ENCODE measurements at regions not wholly inside any gene's neighbourhood (a gene's known extent, or its start where the extent isn't known, plus 50 kb on each side); places are given as distances from the start of the nearest gene placed in this dataset.

GRCh38 chr11:15371533-15371932 lies 256.8 kb downstream of the INSC start:
- DNase-seq (ENCODE audit: extremely low read depth in 1 of 11, low read depth in 9 of 11, low spot score in 4 of 11), result no peak

GRCh38 chr11:15374418-15374817 lies 259.7 kb downstream of the INSC start:
- peak in 1 of 11 donors; percentile 41 for DNase-seq (ENCODE audit: extremely low read depth in 1 of 11, low read depth in 9 of 11, low spot score in 4 of 11)

- DNase-seq (ENCODE audit: extremely low read depth in 1 of 11, low read depth in 9 of 11, low spot score in 4 of 11), result no peak
Measured at GRCh38 chr11:15378941-15379340, 264.2 kb downstream of the INSC start.

GRCh38 chr11:15379483-15379882 lies 264.8 kb downstream of the INSC start:
- no peak for DNase-seq (ENCODE audit: extremely low read depth in 1 of 11, low read depth in 9 of 11, low spot score in 4 of 11)

GRCh38 chr11:15390857-15391256 lies 276.1 kb downstream of the INSC start:
- DNase-seq (ENCODE audit: extremely low read depth in 1 of 11, low read depth in 9 of 11, low spot score in 4 of 11), result no peak

- DNase-seq (ENCODE audit: extremely low read depth in 1 of 11, low read depth in 9 of 11, low spot score in 4 of 11), result no peak
Measured at GRCh38 chr11:15396778-15397177, 282.1 kb downstream of the INSC start.

GRCh38 chr11:15406851-15407351 lies 292.2 kb downstream of the INSC start:
- DNase-seq (ENCODE audit: extremely low read depth in 1 of 11, low read depth in 9 of 11, low spot score in 4 of 11), result no peak

- no peak for DNase-seq (ENCODE audit: extremely low read depth in 1 of 11, low read depth in 9 of 11, low spot score in 4 of 11)
Measured at GRCh38 chr11:15412054-15412453, 297.3 kb downstream of the INSC start.

GRCh38 chr11:15418921-15419320 lies 304.2 kb downstream of the INSC start:
- no peak for DNase-seq (ENCODE audit: extremely low read depth in 1 of 11, low read depth in 9 of 11, low spot score in 4 of 11)

GRCh38 chr11:15419696-15420095 lies 305.0 kb downstream of the INSC start:
- no peak for DNase-seq (ENCODE audit: extremely low read depth in 1 of 11, low read depth in 9 of 11, low spot score in 4 of 11)

- no peak for DNase-seq (ENCODE audit: extremely low read depth in 1 of 11, low read depth in 9 of 11, low spot score in 4 of 11)
Measured at GRCh38 chr11:15430381-15430780, 315.7 kb downstream of the INSC start.

GRCh38 chr11:15434529-15434928 lies 319.8 kb downstream of the INSC start:
- no peak for DNase-seq (ENCODE audit: extremely low read depth in 1 of 11, low read depth in 9 of 11, low spot score in 4 of 11)

- DNase-seq (ENCODE audit: extremely low read depth in 1 of 11, low read depth in 9 of 11, low spot score in 4 of 11), result no peak
Measured at GRCh38 chr11:15446315-15446714, 331.6 kb downstream of the INSC start.

- no peak for DNase-seq (ENCODE audit: extremely low read depth in 1 of 11, low read depth in 9 of 11, low spot score in 4 of 11)
Measured at GRCh38 chr11:15446929-15447328, 332.2 kb downstream of the INSC start.

- DNase-seq (ENCODE audit: extremely low read depth in 1 of 11, low read depth in 9 of 11, low spot score in 4 of 11), result no peak
Measured at GRCh38 chr11:15451713-15452112, 337.0 kb downstream of the INSC start.

GRCh38 chr11:15453211-15453765 lies 338.6 kb downstream of the INSC start:
- DNase-seq (ENCODE audit: extremely low read depth in 1 of 11, low read depth in 9 of 11, low spot score in 4 of 11), result no peak

- no peak for DNase-seq (ENCODE audit: extremely low read depth in 1 of 11, low read depth in 9 of 11, low spot score in 4 of 11)
Measured at GRCh38 chr11:15468466-15468865, 353.7 kb downstream of the INSC start.

GRCh38 chr11:15471048-15471894 lies 356.5 kb downstream of the INSC start:
- no peak for DNase-seq (ENCODE audit: extremely low read depth in 1 of 11, low read depth in 9 of 11, low spot score in 4 of 11)

GRCh38 chr11:15471895-15472799 lies 357.4 kb downstream of the INSC start:
- no peak for DNase-seq (ENCODE audit: extremely low read depth in 1 of 11, low read depth in 9 of 11, low spot score in 4 of 11)
